Psoas muscle (tissue), 7 donors: ENCODE measurements at regions not wholly inside any gene's neighbourhood (a gene's known extent, or its start where the extent isn't known, plus 50 kb on each side); places are given as distances from the start of the nearest gene placed in this dataset.
"Not testable (repeated sequence)": the region's sequence is repeated elsewhere in the genome, so short reads cannot be mapped to it uniquely, and the experiment has no call there.

Source experiments
- ATAC-seq, 4 donors: fragments of 200-7000 bp; cut with Tn5 transposase; one replicate each; pipeline ENCODE4 v1.9.1; 2020; ENCODE audit warnings: moderate library complexity in 3 of 4, mild to moderate bottlenecking in 2 of 4
- DNase-seq, 2 donors: peaks; one replicate each; pipeline ENCODE4 v3.0.0-alpha.2; 2020
- H3K27ac ChIP-seq: fragments of 200-600 bp; one replicate; pipeline ENCODE4 v1.8.0; 2022
- H3K27me3 ChIP-seq, 3 donors: fragments of 200-600 bp in 1 of 3; one replicate each; pipeline versions ENCODE4 v1.6.1 to v1.8.0; 2013 to 2022; ENCODE audit warnings: low read length in 2 of 3, mild to moderate bottlenecking in 2 of 3, moderate library complexity in 1 of 3; ENCODE audit not compliant: insufficient read depth in 3 of 3
- H3K36me3 ChIP-seq, 2 donors: fragments of 200-600 bp in 1 of 2; one replicate each; pipeline versions ENCODE4 v1.6.1 to v1.8.0; 2013 to 2022; ENCODE audit warnings: low read depth in 1 of 2, mild to moderate bottlenecking in 1 of 2, moderate library complexity in 1 of 2; ENCODE audit not compliant: insufficient read depth in 1 of 2
- H3K4me1 ChIP-seq: fragments of 200-600 bp; one replicate; pipeline ENCODE4 v1.8.0; 2022
- H3K4me3 ChIP-seq: fragments of 200-600 bp; one replicate; pipeline ENCODE4 v1.8.0; 2022; ENCODE audit warnings: mild to moderate bottlenecking
- H3K9me3 ChIP-seq: fragments of 200-600 bp; one replicate; pipeline ENCODE4 v1.8.0; 2022
- WGBS, 3 donors: extraction: QIAGEN DNeasy Blood & Tissue Kit; methylation state at CpG; one replicate each; pipeline versions ENCODE4 v1.1.6 to v1.1.7; 2013; 5-methylcytosine and 5-hydroxymethylcytosine counted together
- intact Hi-C, 2 donors: fragments of 100-400 bp; cut with DNase I; formaldehyde crosslinking; loops; one replicate each; pipeline versions ENCODE4 v1.11.0 to v1.14.2; 2022
- TF ChIP-seq, protein P1 (sequence below): fragments of 200-600 bp; IDR thresholded peaks from one replicate; pipeline ENCODE4 v1.8.0; 2022; ENCODE audit warnings: antibody characterized with exemption
- donor health status: healthy with polysubstance abuse.
- donor health status: DM: no; HTN: no; CAD: no; lungs with moderate emphysema.
- donor health status: Bipolar disorder and iron deficiency.
- donor health status: healthy.
- donor health status: DM: yes; HTN: yes; CAD: no.
- donor health status: DM: no; HTN: no; CAD: no.
- donor health status: DM: yes; HTN: yes; CAD: no.

DNA sequence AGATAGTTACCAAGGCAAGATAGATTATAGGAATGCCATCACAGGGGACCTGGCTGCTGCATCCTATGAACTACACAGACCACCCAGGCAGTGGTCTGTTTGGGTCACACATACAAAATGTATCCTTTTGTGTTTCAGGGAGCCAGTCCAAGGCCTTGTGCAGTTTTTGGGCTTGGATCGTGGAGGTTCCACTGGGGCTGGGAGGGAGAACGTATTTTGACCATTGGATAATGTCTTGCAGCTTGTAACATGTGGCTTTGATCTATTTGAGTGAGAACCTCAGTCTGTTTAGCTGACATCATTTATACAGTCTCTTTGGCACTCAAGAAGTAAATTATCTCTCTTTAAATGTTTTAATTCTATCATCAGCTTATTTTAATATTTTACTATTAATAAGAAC, 147.3 kb downstream of the DUSP10 start:
- no peak for DNase-seq
- Histone ChIP-seq H3K27ac (no peak overlapping the region), H3K36me3 (no peaks in the 10 kb centered on the region), H3K4me1 (no peaks in the 10 kb centered on the region), H3K4me3 (no peak overlapping the region), H3K9me3 (no peaks in the 10 kb centered on the region), H3K27me3 (no peaks in the 10 kb centered on the region)
- intact Hi-C loops, result no loop called here
- TF ChIP-seq, protein P1, sequence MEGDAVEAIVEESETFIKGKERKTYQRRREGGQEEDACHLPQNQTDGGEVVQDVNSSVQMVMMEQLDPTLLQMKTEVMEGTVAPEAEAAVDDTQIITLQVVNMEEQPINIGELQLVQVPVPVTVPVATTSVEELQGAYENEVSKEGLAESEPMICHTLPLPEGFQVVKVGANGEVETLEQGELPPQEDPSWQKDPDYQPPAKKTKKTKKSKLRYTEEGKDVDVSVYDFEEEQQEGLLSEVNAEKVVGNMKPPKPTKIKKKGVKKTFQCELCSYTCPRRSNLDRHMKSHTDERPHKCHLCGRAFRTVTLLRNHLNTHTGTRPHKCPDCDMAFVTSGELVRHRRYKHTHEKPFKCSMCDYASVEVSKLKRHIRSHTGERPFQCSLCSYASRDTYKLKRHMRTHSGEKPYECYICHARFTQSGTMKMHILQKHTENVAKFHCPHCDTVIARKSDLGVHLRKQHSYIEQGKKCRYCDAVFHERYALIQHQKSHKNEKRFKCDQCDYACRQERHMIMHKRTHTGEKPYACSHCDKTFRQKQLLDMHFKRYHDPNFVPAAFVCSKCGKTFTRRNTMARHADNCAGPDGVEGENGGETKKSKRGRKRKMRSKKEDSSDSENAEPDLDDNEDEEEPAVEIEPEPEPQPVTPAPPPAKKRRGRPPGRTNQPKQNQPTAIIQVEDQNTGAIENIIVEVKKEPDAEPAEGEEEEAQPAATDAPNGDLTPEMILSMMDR, result no peak
- WGBS, 3 donors, result 70 to 76% (median 74%) methylated on average over 2 of the region's 2 CpGs
- no peak for ATAC-seq

DNA sequence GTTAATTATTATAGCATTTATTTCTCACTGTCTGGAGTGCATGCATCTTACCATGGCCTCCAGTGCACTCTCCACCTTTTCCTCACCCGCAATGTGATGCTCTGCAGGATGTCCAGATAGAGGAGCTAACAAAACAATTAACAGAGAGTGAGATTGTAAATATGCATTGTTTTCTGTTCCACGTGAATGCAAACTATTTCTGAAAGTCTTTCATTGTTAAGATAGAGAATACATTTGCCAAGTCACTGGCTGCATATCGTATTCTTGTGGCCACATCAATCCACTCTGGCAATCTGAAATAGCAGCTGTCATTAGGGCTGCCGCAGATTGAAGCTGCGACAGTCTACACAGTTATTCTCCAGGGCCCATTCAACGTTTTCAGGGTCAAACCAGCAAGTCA, 143.8 kb downstream of the DUSP10 start:
- Histone ChIP-seq H3K36me3 (no peaks in the 10 kb centered on the region), H3K27me3 (no peaks in the 10 kb centered on the region), H3K27ac (no peak overlapping the region), H3K4me1 (no peaks in the 10 kb centered on the region), H3K9me3 (no peaks in the 10 kb centered on the region), H3K4me3 (no peak overlapping the region)
- no peak for ATAC-seq
- DNase-seq, result no peak
- TF ChIP-seq, protein P1, result no peak
- WGBS, 3 donors, result 44 to 52% (median 45%) methylated on average over 6 of the region's 6 CpGs
- intact Hi-C loops, result no loop called here

DNA sequence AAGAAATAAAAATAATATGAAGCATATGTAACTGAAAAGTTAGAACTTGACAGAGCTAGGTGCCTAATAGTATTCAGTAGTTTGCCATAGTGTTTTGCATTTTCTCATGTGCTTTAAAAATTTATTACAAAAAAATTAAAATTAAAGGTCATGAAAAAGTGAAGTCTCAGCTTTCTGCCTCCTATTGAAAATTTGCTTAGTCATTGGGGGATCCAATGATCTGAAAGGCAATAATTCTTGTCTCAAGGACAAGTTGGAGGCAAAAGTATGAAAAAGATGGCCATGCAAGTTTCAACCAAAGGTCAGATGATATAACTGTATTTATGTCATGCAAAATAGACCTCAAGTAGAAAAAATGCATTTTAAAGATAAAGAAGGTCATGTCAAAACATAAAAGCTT, 140.7 kb downstream of the DUSP10 start:
- ATAC-seq (no peak), DNase-seq (no peak)
- H3K4me1 ChIP-seq, result no peaks in the 10 kb centered on the region
- TF ChIP-seq, protein P1, result no peak
- no peak overlapping the region for H3K27ac ChIP-seq
- no peaks in the 10 kb centered on the region for H3K9me3 ChIP-seq
- no peak overlapping the region for H3K4me3 ChIP-seq
- H3K36me3 ChIP-seq, result no peaks in the 10 kb centered on the region
- H3K27me3 ChIP-seq, result no peaks in the 10 kb centered on the region
- intact Hi-C loops, result no loop called here

DNA sequence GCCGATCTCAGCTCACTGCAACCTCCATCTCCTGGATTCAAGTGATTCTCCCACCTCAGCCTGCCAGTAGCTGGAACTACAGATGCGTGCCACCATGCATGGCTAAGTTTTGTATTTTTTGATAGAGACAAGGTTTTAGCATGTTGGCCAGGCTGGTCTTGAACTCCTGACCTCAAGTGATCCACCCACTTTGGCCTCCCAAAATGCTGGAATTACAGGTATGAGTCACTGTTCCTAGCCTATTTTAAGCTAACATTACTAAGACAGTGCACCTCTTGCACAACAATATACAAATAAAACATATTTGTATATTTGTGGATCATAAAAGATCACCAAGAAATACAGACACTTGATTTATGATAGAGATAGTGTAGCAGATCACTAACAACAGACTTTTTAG, 139.1 kb downstream of the DUSP10 start:
- H3K4me1 ChIP-seq, result no peaks in the 10 kb centered on the region
- H3K27ac ChIP-seq, result no peak overlapping the region
- no peaks in the 10 kb centered on the region for H3K9me3 ChIP-seq
- DNase-seq, result no peak
- H3K27me3 ChIP-seq, result no peaks in the 10 kb centered on the region
- H3K4me3 ChIP-seq, result no peak overlapping the region
- intact Hi-C loops, result no loop called here
- 90 to 96% (median 94%) methylated on average over 2 of the region's 2 CpGs for WGBS, 3 donors
- TF ChIP-seq, protein P1, result no peak
- ATAC-seq, result peak in 1 of 4 donors; percentile 43
- H3K36me3 ChIP-seq, result no peaks in the 10 kb centered on the region

DNA sequence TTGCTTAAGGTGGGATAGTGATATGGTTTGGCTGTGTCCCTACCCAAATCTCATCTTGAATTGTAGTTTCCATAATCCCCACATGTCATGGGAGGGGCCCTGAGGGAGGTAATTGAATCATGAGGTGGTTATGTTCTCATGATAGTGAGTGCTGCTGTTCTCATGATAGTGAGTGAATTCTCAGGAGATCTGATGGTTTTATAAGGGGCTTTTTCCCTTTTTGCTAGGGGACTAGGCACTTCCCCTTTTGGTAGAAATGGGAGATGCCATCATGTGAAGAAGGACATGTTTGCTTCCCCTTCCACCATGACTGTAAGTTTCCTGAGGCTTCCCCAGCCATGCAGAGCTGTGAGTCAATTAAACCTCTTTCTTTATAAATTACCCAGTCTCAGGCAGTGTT, 137.5 kb downstream of the DUSP10 start:
- ATAC-seq, H3K4me1 ChIP-seq, H3K27ac ChIP-seq, H3K4me3 ChIP-seq, H3K9me3 ChIP-seq, DNase-seq, intact Hi-C loops, H3K27me3 ChIP-seq, H3K36me3 ChIP-seq: not testable (repeated sequence)
